ENCODE measurements at regions not wholly inside any gene's neighbourhood (a gene's known extent, or its start where the extent isn't known, plus 50 kb on each side); places are given as distances from the start of the nearest gene placed in this dataset.

- TF ChIP-seq GATA2 (IDR thresholded peaks at IDR 0.05; ENCODE audit: low read depth, low read length) (no peak), GATA3 (IDR thresholded peaks at IDR 0.05; ENCODE audit: low read depth, low read length) (no peak)
Measured at GRCh38 chr3:14019459-14019858, 105.2 kb downstream of the CHCHD4 start.

All from SH-SY5Y (cell line).